K562 (cell line): ENCODE measurements at regions not wholly inside any gene's neighbourhood (a gene's known extent, or its start where the extent isn't known, plus 50 kb on each side); places are given as distances from the start of the nearest gene placed in this dataset.

Experiments
- BCOR ChIP-seq: fragments of 450-650 bp; IDR thresholded peaks from 2 replicates; pipeline ENCODE4 v1.6.1; 2016
- BDP1 ChIP-seq: IDR thresholded peaks from 3 replicates; pipeline ENCODE4 v1.6.1; 2011; ENCODE audit not compliant: insufficient read length, insufficient read depth
- CBFB ChIP-seq: sonication (generic); formaldehyde crosslinking; IDR thresholded peaks from 2 replicates; pipeline ENCODE4 v1.4.0; 2020; ENCODE audit warnings: mild to moderate bottlenecking, missing genetic modification reagents
- CC2D1A ChIP-seq: fragments of 450-650 bp; IDR thresholded peaks from 2 replicates; pipeline ENCODE4 v1.6.1; 2017; ENCODE audit warnings: mild to moderate bottlenecking
- EP300 ChIP-seq: IDR thresholded peaks from 2 replicates; pipeline ENCODE4 v1.6.1; 2012; ENCODE audit warnings: low read length, improper control_type of control experiment
- EZH2 ChIP-seq: IDR thresholded peaks from 2 replicates; pipeline ENCODE4 v1.6.1; 2012; ENCODE audit warnings: low read depth, mild to moderate bottlenecking, inconsistent platforms, low read length, borderline replicate concordance
- GTF2F1 ChIP-seq: IDR thresholded peaks from 2 replicates; pipeline ENCODE4 v1.6.1; 2011; ENCODE audit warnings: low read depth, low read length, improper control_type of control experiment
- RCOR1 ChIP-seq, 2 experiments: IDR thresholded peaks; 2 replicates each; pipeline ENCODE4 v1.6.1; 2012; ENCODE audit warnings: low read depth in 2 of 2, low read length in 2 of 2, borderline replicate concordance in 1 of 2, improper control_type of control experiment in 1 of 2
- XRCC3 ChIP-seq: fragments of 450-650 bp; IDR thresholded peaks from 2 replicates; pipeline ENCODE4 v1.6.1; 2017; ENCODE audit warnings: mild to moderate bottlenecking, moderate library complexity
- TF ChIP-seq, protein P1 (sequence below), 3 experiments: IDR thresholded peaks in 2 of 3; conservative IDR thresholded peaks in 1 of 3; 2 replicates each; pipeline ENCODE4 v1.5.1; 2011 to 2012; ENCODE audit warnings: low read length in 3 of 3, mild to moderate bottlenecking in 3 of 3, control low read depth in 2 of 3, improper control_type of control experiment in 1 of 3, inconsistent platforms in 1 of 3, low read depth in 1 of 3, mixed read lengths in 1 of 3, moderate library complexity in 1 of 3; ENCODE audit not compliant: insufficient read depth in 2 of 3
- TF ChIP-seq, protein P2 (sequence below), 2 experiments: IDR thresholded peaks; 2 replicates each; pipeline ENCODE4 v1.6.1; 2011; ENCODE audit warnings: borderline replicate concordance in 1 of 2, control low read depth in 1 of 2, low read depth in 1 of 2, low read length in 1 of 2, mild to moderate bottlenecking in 1 of 2, mixed read lengths in 1 of 2, moderate library complexity in 1 of 2; ENCODE audit not compliant: insufficient read depth in 1 of 2, insufficient read length in 1 of 2, poor library complexity in 1 of 2, severe bottlenecking in 1 of 2; ENCODE audit errors: extremely low read depth in 1 of 2
- TF ChIP-seq, protein P3 (sequence below): sonication (generic); formaldehyde crosslinking; IDR thresholded peaks from 2 replicates; pipeline ENCODE4 v1.4.0; 2020; ENCODE audit warnings: mild to moderate bottlenecking, missing genetic modification reagents

- TF ChIP-seq, protein P1, sequence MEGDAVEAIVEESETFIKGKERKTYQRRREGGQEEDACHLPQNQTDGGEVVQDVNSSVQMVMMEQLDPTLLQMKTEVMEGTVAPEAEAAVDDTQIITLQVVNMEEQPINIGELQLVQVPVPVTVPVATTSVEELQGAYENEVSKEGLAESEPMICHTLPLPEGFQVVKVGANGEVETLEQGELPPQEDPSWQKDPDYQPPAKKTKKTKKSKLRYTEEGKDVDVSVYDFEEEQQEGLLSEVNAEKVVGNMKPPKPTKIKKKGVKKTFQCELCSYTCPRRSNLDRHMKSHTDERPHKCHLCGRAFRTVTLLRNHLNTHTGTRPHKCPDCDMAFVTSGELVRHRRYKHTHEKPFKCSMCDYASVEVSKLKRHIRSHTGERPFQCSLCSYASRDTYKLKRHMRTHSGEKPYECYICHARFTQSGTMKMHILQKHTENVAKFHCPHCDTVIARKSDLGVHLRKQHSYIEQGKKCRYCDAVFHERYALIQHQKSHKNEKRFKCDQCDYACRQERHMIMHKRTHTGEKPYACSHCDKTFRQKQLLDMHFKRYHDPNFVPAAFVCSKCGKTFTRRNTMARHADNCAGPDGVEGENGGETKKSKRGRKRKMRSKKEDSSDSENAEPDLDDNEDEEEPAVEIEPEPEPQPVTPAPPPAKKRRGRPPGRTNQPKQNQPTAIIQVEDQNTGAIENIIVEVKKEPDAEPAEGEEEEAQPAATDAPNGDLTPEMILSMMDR (IDR thresholded peaks at IDR 0.05 in 2 of 3, conservative IDR thresholded peaks at IDR 0.05 in 1 of 3; ENCODE audit: insufficient read depth in 2 of 3, low read depth in 1 of 3, low read length in 3 of 3): no peak
- TF ChIP-seq XRCC3: no peak
- TF ChIP-seq EZH2: no peak
- TF ChIP-seq RCOR1 (IDR thresholded peaks at IDR 0.05; ENCODE audit: borderline replicate concordance in 1 of 2, low read depth in 2 of 2, low read length in 2 of 2): no peak
- TF ChIP-seq BDP1: no peak
- TF ChIP-seq EP300: no peak
- no peak for TF ChIP-seq BCOR
- TF ChIP-seq CBFB (CRISPR knock-in tag): no peak
- no peak for TF ChIP-seq GTF2F1
- TF ChIP-seq, protein P2, sequence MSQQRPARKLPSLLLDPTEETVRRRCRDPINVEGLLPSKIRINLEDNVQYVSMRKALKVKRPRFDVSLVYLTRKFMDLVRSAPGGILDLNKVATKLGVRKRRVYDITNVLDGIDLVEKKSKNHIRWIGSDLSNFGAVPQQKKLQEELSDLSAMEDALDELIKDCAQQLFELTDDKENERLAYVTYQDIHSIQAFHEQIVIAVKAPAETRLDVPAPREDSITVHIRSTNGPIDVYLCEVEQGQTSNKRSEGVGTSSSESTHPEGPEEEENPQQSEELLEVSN (IDR thresholded peaks at IDR 0.05; ENCODE audit: borderline replicate concordance in 1 of 2, extremely low read depth in 1 of 2, insufficient read depth in 1 of 2, insufficient read length in 1 of 2, low read depth in 1 of 2, low read length in 1 of 2, poor library complexity in 1 of 2, severe bottlenecking in 1 of 2): no peak
- TF ChIP-seq, protein P3, sequence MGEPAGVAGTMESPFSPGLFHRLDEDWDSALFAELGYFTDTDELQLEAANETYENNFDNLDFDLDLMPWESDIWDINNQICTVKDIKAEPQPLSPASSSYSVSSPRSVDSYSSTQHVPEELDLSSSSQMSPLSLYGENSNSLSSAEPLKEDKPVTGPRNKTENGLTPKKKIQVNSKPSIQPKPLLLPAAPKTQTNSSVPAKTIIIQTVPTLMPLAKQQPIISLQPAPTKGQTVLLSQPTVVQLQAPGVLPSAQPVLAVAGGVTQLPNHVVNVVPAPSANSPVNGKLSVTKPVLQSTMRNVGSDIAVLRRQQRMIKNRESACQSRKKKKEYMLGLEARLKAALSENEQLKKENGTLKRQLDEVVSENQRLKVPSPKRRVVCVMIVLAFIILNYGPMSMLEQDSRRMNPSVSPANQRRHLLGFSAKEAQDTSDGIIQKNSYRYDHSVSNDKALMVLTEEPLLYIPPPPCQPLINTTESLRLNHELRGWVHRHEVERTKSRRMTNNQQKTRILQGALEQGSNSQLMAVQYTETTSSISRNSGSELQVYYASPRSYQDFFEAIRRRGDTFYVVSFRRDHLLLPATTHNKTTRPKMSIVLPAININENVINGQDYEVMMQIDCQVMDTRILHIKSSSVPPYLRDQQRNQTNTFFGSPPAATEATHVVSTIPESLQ (CRISPR knock-in tag): no peak
- no peak for TF ChIP-seq CC2D1A
Observed at GRCh38 chr6:113526995-113527394, 330.1 kb upstream of the MARCKS start.
